ENCODE measurements at regions not wholly inside any gene's neighbourhood (a gene's known extent, or its start where the extent isn't known, plus 50 kb on each side); places are given as distances from the start of the nearest gene placed in this dataset.

GRCh38 chr18:75810961-75811551 lies 383.6 kb upstream of the SMIM21 start:
- no peak for DNase-seq (ENCODE audit: low read depth in 1 of 2, low spot score in 1 of 2)

- DNase-seq (ENCODE audit: low read depth in 1 of 2, low spot score in 1 of 2): no peak
Observed at GRCh38 chr18:75810516-75810915, 383.0 kb upstream of the SMIM21 start.

- DNase-seq (ENCODE audit: low read depth in 1 of 2, low spot score in 1 of 2): no peak
Observed at GRCh38 chr18:75809926-75810255, 382.4 kb upstream of the SMIM21 start.

- no peak for DNase-seq (ENCODE audit: low read depth in 1 of 2, low spot score in 1 of 2)
Observed at GRCh38 chr18:75809151-75809925, 381.8 kb upstream of the SMIM21 start.

- no peak for DNase-seq (ENCODE audit: low read depth in 1 of 2, low spot score in 1 of 2)
Observed at GRCh38 chr18:75805265-75805664, 377.8 kb upstream of the SMIM21 start.

GRCh38 chr18:75802681-75803080 lies 375.2 kb upstream of the SMIM21 start:
- DNase-seq (ENCODE audit: low read depth in 1 of 2, low spot score in 1 of 2): no peak

GRCh38 chr18:75801178-75801577 lies 373.7 kb upstream of the SMIM21 start:
- no peak for DNase-seq (ENCODE audit: low read depth in 1 of 2, low spot score in 1 of 2)

DNA sequence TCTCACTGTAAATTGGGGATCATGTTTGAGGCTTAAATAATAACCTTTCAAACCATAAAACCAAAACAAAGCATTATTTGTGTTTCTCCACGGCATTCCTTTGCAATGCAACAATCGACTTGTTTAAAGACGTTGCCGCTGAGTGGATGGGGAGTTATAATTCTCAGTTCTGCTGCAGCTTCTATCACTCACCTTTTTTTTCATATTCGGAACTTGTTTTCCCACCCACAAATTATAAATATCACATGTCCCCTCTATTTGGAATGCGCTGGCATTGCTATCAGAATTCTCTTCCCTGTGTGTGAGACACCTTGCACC lies 372.8 kb upstream of the SMIM21 start:
- DNase-seq (ENCODE audit: low read depth in 1 of 2, low spot score in 1 of 2): no peak

DNA sequence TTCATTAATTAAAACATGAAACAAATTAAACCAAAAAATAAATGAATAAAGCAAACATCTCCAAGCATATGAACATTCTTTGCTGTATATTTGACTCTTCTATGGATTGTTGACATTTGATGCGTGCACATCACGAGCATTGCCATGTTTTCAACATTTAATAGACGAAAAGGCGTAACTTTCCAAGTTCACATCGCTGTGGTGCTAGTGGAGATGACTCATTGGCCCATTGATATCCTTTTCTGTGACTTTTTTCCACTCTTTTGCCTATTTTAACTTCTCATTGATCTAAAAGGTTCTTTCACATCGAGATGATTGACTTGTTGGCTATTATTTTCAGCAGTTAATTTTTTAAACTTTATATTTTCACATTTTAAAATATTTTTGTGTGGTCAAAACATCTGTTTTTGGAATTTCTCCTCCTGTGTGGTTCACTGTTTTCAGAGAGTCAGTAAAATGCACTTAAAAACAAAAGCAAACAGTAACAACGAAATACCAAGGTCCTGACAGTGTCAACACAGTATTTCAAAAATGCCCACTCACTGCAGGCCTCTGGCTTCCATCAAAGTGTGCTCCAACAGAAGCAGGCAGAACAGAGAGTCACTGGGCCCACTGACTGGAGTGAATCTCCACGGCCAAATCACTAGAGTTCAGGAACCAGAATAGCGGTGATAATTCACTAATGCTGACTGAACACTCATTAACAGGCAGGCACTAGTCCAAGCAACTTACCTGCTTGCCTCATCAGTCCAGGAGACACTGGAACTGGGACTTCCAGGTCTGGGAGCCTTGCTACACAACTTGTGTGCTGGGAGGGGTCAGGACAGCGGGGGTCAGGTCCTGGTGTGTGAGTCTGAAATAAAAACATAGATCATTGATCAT lies 372.2 kb upstream of the SMIM21 start:
- DNase-seq (ENCODE audit: low read depth in 1 of 2, low spot score in 1 of 2): no peak

DNA sequence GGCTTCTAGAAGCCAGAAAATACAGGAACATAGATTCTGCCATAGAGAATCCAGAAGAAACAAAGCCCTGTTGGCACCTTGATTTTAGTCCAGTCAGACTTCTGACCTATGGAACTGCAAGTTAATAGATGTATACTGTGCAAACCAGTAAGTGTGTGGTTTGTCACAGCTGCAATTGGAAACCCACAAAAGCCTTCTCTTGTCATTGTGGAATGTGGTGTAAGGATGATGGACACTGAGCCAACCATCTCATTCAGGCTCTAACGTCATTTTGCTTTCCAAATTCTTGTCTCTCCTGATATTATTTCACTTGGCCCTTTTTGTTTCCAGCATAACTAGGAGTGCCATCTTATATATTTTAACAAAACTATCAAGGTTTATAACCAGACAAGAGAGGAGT lies 369.5 kb upstream of the SMIM21 start:
- DNase-seq (ENCODE audit: low read depth in 1 of 2, low spot score in 1 of 2): no peak

GRCh38 chr18:75790796-75791195 lies 363.3 kb upstream of the SMIM21 start:
- no peak for DNase-seq (ENCODE audit: low read depth in 1 of 2, low spot score in 1 of 2)

- no peak for DNase-seq (ENCODE audit: low read depth in 1 of 2, low spot score in 1 of 2)
Observed at GRCh38 chr18:75790111-75790510, 362.6 kb upstream of the SMIM21 start.

GRCh38 chr18:75785834-75786233 lies 358.3 kb upstream of the SMIM21 start:
- DNase-seq (ENCODE audit: low read depth in 1 of 2, low spot score in 1 of 2): no peak

GRCh38 chr18:75785206-75785605 lies 357.7 kb upstream of the SMIM21 start:
- no peak for DNase-seq (ENCODE audit: low read depth in 1 of 2, low spot score in 1 of 2)

DNA sequence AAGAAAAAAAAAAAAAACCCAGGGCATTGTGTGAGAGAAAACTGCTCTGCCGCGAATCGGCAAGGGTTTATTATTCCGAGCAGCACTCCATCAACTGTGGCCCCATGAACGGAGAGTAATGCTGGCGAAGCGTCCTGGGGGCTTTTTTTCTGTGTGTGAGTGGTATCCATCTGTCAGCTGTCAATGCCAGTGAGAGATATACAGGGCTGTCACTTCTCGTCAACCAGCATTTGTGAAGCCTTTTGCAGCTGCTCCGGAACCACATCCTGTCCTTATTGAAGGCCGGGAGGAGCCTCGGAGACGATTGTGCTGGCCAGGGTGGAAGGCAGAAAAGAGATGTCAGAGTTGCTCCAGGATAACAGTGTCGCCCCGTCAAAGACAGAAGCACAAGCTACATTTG lies 356.9 kb upstream of the SMIM21 start:
- DNase-seq (ENCODE audit: low read depth in 1 of 2, low spot score in 1 of 2): no peak

DNA sequence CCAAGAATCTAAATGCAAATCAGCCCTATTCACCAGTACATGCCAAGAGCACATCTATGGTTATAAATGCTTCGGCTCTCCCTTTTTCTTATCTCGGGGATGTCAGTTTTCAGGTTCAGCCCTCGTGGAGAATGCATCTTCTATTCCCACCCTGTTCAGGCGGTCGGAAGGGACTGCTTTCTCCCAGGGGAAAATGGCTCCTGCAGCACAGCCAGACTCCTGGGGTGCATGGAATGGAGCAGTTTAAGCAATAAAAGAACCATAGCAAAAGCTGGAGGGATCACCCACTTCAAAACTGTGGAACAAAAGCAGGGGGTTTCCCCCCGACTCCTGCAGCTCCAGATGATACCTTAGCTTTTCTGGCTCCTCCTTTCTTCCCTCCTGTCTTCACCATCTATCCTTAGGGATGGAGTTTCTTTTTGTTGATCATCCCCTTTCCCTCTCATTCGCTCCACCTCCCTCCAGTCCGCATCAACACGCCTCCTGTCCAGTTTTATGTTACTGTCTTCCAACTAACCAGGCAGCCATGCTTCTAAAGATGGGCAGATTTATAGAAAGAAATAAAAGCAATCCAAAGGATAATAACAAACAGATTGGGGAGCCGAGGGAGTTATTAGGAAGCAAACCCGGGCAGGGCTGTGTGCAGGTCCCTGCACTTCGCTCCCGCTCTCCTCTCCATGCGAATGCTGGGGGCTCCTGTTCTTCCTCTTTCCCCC lies 356.2 kb upstream of the SMIM21 start:
- DNase-seq (ENCODE audit: low read depth in 1 of 2, low spot score in 1 of 2): no peak

GRCh38 chr18:75782826-75783225 lies 355.3 kb upstream of the SMIM21 start:
- no peak for DNase-seq (ENCODE audit: low read depth in 1 of 2, low spot score in 1 of 2)

DNA sequence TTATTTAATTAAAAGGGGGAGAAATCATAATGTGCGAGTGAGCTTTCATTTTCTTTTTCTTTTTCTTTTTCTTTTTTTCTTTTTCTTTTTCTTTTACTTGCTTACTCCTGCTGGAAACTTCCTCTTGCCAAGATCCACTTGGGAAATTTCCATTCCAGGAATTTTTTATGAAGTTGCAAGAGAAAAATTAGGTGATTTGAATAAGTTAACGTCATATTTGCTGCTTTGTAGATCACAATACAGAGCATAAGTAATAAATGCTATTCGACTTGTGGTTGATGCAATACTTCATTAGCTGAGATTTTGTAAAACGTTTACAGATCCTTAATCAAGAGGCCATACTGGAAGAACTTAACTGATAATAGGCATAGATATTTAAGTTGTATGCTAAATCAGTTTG lies 354.7 kb upstream of the SMIM21 start:
- DNase-seq (ENCODE audit: low read depth in 1 of 2, low spot score in 1 of 2): no peak

- no peak for DNase-seq (ENCODE audit: low read depth in 1 of 2, low spot score in 1 of 2)
Observed at GRCh38 chr18:75779910-75780309, 352.4 kb upstream of the SMIM21 start.

GRCh38 chr18:75779450-75779849 lies 351.9 kb upstream of the SMIM21 start:
- DNase-seq (ENCODE audit: low read depth in 1 of 2, low spot score in 1 of 2): no peak

DNA sequence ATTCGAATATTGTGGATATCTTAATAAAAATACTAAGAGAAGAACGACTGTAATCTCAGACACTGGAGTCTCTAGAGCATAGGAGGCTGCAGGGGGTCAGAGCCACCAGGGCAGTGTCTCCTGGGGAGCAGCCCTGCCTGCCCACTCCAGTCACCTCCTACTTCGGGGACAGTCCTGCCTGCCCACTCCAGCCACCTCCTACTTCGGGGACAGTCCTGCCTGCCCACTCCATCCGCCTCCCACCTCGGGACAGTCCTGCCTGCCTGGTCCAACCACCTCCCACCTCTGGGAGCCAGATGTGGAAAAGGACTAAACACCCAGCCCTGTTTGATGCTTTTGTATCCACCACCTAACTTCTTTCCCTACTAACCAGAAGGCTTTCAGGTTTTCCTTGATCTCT lies 350.1 kb upstream of the SMIM21 start:
- no peak for DNase-seq (ENCODE audit: low read depth in 1 of 2, low spot score in 1 of 2)

- no peak for DNase-seq (ENCODE audit: low read depth in 1 of 2, low spot score in 1 of 2)
Observed at GRCh38 chr18:75775121-75775520, 347.6 kb upstream of the SMIM21 start.
